ENCODE measurements at regions not wholly inside any gene's neighbourhood (a gene's known extent, or its start where the extent isn't known, plus 50 kb on each side); places are given as distances from the start of the nearest gene placed in this dataset.

DNA sequence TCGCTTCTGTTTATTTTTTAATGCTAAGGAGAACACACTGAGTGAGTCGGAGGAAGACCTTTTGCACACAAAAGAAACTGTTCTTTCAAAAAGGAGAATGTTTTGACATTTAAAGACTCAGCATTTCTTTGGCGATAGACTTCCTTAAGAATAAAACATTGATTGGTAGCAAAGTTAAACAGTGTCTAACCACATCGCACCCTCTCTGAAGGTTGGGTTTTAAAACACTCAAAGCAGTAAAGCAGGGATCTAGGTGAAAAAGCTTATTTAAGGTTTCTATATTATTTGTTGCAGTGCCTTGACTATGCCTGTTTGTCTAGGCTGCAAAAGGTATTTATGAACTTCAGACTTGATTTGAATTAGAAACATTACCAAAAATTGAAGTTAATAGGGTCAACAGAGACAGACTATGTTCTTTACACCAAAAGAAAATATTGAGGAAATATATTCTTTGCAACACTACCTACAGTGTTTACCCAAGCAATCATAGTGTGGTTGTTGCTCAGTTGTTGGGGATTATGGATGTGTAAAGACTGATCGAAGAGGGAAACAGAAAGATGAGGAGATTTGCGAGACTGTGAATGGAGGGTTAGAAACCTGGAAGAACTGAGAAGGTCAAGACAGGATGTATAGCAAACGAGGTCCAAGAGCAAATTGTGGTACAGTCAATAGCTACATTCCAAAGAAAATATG lies 297.8 kb upstream of the SLC39A10 start:
- Mint-ChIP-seq H3K36me3 (no peaks in the 10 kb centered on the region), H3K9me3 (peaks cover 0 to 6% (median 0%) of the 10 kb centered on the region in 3 donors), H3K4me1 (peaks cover 10 to 17% (median 14%) of the 10 kb centered on the region in 3 donors), H3K4me3 (no peak overlapping the region), H3K27me3 (no peaks in the 10 kb centered on the region), H3K27ac (peak overlapping the region in 1 of 2 donors; percentile 0)
- WGBS (ENCODE audit: insufficient coverage) = 52% methylated on average over 2 of the region's 7 CpGs
- Histone ChIP-seq H3K4me1 (ENCODE audit: control insufficient read depth in 1 of 2, extremely low read depth in 1 of 2, insufficient read depth in 2 of 2, low read length in 2 of 2) (peaks cover 0 to 3% of the 10 kb centered on the region in 2 experiments), H3K9me3 (no peaks in the 10 kb centered on the region), H3K4me3 (ENCODE audit: control insufficient read depth in 1 of 2, extremely low read depth in 1 of 2, low read length in 1 of 2) (no peak overlapping the region), H3K36me3 (ENCODE audit: control insufficient read depth in 2 of 2, extremely low read depth in 1 of 2, insufficient read depth in 1 of 2, low read length in 1 of 2) (no peaks in the 10 kb centered on the region), H3K27me3 (replicated peaks in 1 of 2; ENCODE audit: control insufficient read depth in 2 of 2, extremely low read depth in 1 of 2, insufficient read depth in 2 of 2, low read length in 1 of 2) (no peaks in the 10 kb centered on the region), H3K27ac (ENCODE audit: low read length) (no peak overlapping the region)
- DNase-seq (no peak), ATAC-seq (replicated peaks in 1 of 4) (no peak)
- POLR2A ChIA-PET = no interaction called here
- CTCF ChIA-PET = no interaction called here

DNA sequence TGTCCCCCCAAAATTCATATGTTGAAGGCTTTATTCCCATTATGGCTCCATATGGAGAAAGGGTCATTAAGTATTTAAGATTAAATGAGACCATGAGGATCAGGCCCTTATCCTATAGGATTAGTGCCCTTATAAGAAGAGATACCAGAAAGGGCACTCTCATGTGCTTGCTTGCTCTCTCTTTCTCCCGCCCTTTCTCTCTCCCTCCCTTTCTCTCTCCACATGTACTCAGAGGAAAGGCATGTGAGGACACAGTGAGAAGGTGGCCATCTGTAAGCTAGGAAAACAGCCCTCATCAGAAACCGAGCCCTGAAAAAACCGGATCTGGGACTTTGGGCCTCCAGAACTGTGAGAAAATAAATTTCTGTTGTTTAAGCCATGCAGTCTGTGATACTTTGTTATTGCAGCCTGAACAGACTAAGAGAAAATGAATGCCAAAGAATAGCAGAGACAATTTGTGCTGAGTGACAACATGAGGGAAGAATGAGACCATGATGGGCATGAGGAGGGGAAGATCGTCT lies 300.0 kb upstream of the SLC39A10 start:
- no peaks in the 10 kb centered on the region for H3K27me3 ChIP-seq (replicated peaks in 1 of 2; ENCODE audit: control insufficient read depth in 2 of 2, extremely low read depth in 1 of 2, insufficient read depth in 2 of 2, low read length in 1 of 2)
- CTCF ChIA-PET = no interaction called here
- no peaks in the 10 kb centered on the region for H3K27me3 Mint-ChIP-seq
- POLR2A ChIA-PET = no interaction called here
- H3K36me3 Mint-ChIP-seq = no peaks in the 10 kb centered on the region
- 96% methylated on average over 3 of the region's 4 CpGs for WGBS (ENCODE audit: insufficient coverage)
- H3K27ac ChIP-seq (ENCODE audit: low read length) = no peak overlapping the region
- H3K9me3 Mint-ChIP-seq = peaks cover 0 to 6% (median 0%) of the 10 kb centered on the region in 3 donors
- peaks cover 0 to 3% of the 10 kb centered on the region in 2 experiments for H3K4me1 ChIP-seq (ENCODE audit: control insufficient read depth in 1 of 2, extremely low read depth in 1 of 2, insufficient read depth in 2 of 2, low read length in 2 of 2)
- peaks cover 10 to 17% (median 14%) of the 10 kb centered on the region in 3 donors for H3K4me1 Mint-ChIP-seq
- DNase-seq = no peak
- no peak overlapping the region for H3K27ac Mint-ChIP-seq
- H3K4me3 Mint-ChIP-seq = no peak overlapping the region
- H3K4me3 ChIP-seq (ENCODE audit: control insufficient read depth in 1 of 2, extremely low read depth in 1 of 2, low read length in 1 of 2) = no peak overlapping the region
- ATAC-seq (replicated peaks in 1 of 4) = no peak
- H3K9me3 ChIP-seq = no peaks in the 10 kb centered on the region
- H3K36me3 ChIP-seq (ENCODE audit: control insufficient read depth in 2 of 2, extremely low read depth in 1 of 2, insufficient read depth in 1 of 2, low read length in 1 of 2) = no peaks in the 10 kb centered on the region

GRCh38 chr2:195356026-195356425 lies 301.0 kb upstream of the SLC39A10 start:
- Mint-ChIP-seq H3K4me3 (no peak overlapping the region), H3K4me1 (peaks cover 10 to 17% (median 14%) of the 10 kb centered on the region in 3 donors), H3K27ac (no peak overlapping the region), H3K9me3 (peaks cover 0 to 6% (median 0%) of the 10 kb centered on the region in 3 donors), H3K36me3 (no peaks in the 10 kb centered on the region), H3K27me3 (no peaks in the 10 kb centered on the region)
- Histone ChIP-seq H3K27ac (ENCODE audit: low read length) (no peak overlapping the region), H3K4me3 (ENCODE audit: control insufficient read depth in 1 of 2, extremely low read depth in 1 of 2, low read length in 1 of 2) (no peak overlapping the region), H3K4me1 (ENCODE audit: control insufficient read depth in 1 of 2, extremely low read depth in 1 of 2, insufficient read depth in 2 of 2, low read length in 2 of 2) (peaks cover 0 to 3% of the 10 kb centered on the region in 2 experiments), H3K27me3 (replicated peaks in 1 of 2; ENCODE audit: control insufficient read depth in 2 of 2, extremely low read depth in 1 of 2, insufficient read depth in 2 of 2, low read length in 1 of 2) (no peaks in the 10 kb centered on the region), H3K36me3 (ENCODE audit: control insufficient read depth in 2 of 2, extremely low read depth in 1 of 2, insufficient read depth in 1 of 2, low read length in 1 of 2) (no peaks in the 10 kb centered on the region), H3K9me3 (no peaks in the 10 kb centered on the region)
- POLR2A ChIA-PET = interaction anchor here in 1 of 2 donors (0.5 kb wide), 2 partner anchors 183 to 632 kb away, joined by 3 to 4 read pairs; no protein-coding TSS in a partner anchor
- 100% methylated on average over 1 of the region's 1 CpG for WGBS (ENCODE audit: insufficient coverage)
- ATAC-seq (replicated peaks in 1 of 4) = no peak
- no peak for DNase-seq
- CTCF ChIA-PET = interaction anchor here in 1 of 2 donors (0.6 kb wide), 1 partner anchor 13 kb away, joined by 3 read pairs; no protein-coding TSS in a partner anchor

GRCh38 chr2:195352581-195352980 lies 304.4 kb upstream of the SLC39A10 start:
- CTCF ChIA-PET = no interaction called here
- Histone ChIP-seq H3K27me3 (replicated peaks in 1 of 2; ENCODE audit: control insufficient read depth in 2 of 2, extremely low read depth in 1 of 2, insufficient read depth in 2 of 2, low read length in 1 of 2) (no peaks in the 10 kb centered on the region), H3K27ac (ENCODE audit: low read length) (no peak overlapping the region), H3K36me3 (ENCODE audit: control insufficient read depth in 2 of 2, extremely low read depth in 1 of 2, insufficient read depth in 1 of 2, low read length in 1 of 2) (no peaks in the 10 kb centered on the region), H3K4me3 (ENCODE audit: control insufficient read depth in 1 of 2, extremely low read depth in 1 of 2, low read length in 1 of 2) (no peak overlapping the region), H3K9me3 (no peaks in the 10 kb centered on the region), H3K4me1 (ENCODE audit: control insufficient read depth in 1 of 2, extremely low read depth in 1 of 2, insufficient read depth in 2 of 2, low read length in 2 of 2) (no peaks in the 10 kb centered on the region)
- no peak overlapping the region for H3K27ac Mint-ChIP-seq
- no peaks in the 10 kb centered on the region for H3K27me3 Mint-ChIP-seq
- 100% methylated on average over 2 of the region's 5 CpGs for WGBS (ENCODE audit: insufficient coverage)
- H3K4me3 Mint-ChIP-seq = no peak overlapping the region
- ATAC-seq (replicated peaks in 1 of 4) (no peak), DNase-seq (no peak)
- no peaks in the 10 kb centered on the region for H3K4me1 Mint-ChIP-seq
- POLR2A ChIA-PET = interaction anchor here in 1 of 2 donors (0.7 kb wide), 1 partner anchor 800 kb away, joined by 3 read pairs; no protein-coding TSS in a partner anchor
- peaks cover 4 to 12% (median 4%) of the 10 kb centered on the region in 3 donors for H3K9me3 Mint-ChIP-seq
- no peaks in the 10 kb centered on the region for H3K36me3 Mint-ChIP-seq

GRCh38 chr2:195343942-195344530 lies 313.0 kb upstream of the SLC39A10 start:
- Histone ChIP-seq H3K9me3 (no peaks in the 10 kb centered on the region), H3K27me3 (replicated peaks in 1 of 2; ENCODE audit: control insufficient read depth in 2 of 2, extremely low read depth in 1 of 2, insufficient read depth in 2 of 2, low read length in 1 of 2) (no peaks in the 10 kb centered on the region), H3K27ac (ENCODE audit: low read length) (no peak overlapping the region), H3K36me3 (ENCODE audit: control insufficient read depth in 2 of 2, extremely low read depth in 1 of 2, insufficient read depth in 1 of 2, low read length in 1 of 2) (no peaks in the 10 kb centered on the region), H3K4me3 (ENCODE audit: control insufficient read depth in 1 of 2, extremely low read depth in 1 of 2, low read length in 1 of 2) (no peak overlapping the region), H3K4me1 (ENCODE audit: control insufficient read depth in 1 of 2, extremely low read depth in 1 of 2, insufficient read depth in 2 of 2, low read length in 2 of 2) (no peaks in the 10 kb centered on the region)
- POLR2A ChIA-PET = no interaction called here
- CTCF ChIA-PET = no interaction called here
- DNase-seq (no peak), ATAC-seq (replicated peaks in 1 of 4) (no peak)
- WGBS (ENCODE audit: insufficient coverage) = 67% methylated on average over 2 of the region's 5 CpGs
- H3K27me3 Mint-ChIP-seq = no peaks in the 10 kb centered on the region
- peaks cover 0 to 6% (median 0%) of the 10 kb centered on the region in 3 donors for H3K9me3 Mint-ChIP-seq
- H3K36me3 Mint-ChIP-seq = no peaks in the 10 kb centered on the region
- peaks cover 0 to 7% (median 3%) of the 10 kb centered on the region in 3 donors for H3K4me1 Mint-ChIP-seq
- no peak overlapping the region for H3K4me3 Mint-ChIP-seq
- H3K27ac Mint-ChIP-seq = no peak overlapping the region

DNA sequence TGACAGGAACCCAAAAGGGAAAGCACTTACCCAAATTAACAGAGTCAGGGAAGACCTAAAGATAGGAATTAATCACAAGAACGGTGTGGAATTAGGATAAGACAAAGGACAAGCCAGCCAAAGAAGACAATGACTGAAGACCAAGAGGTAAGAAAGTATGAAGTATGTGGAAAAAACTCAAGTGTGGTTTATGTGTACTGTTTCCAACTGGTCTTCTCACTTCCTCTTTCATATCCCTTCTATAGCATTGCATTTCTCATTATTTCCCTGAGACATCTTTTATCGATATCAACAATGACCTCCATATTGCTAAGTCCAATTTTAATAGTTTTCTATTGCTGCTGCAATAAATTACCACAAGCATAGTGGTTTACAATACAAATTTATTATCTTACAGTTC lies 313.5 kb upstream of the SLC39A10 start:
- no peak for ATAC-seq (replicated peaks in 1 of 4)
- POLR2A ChIA-PET = no interaction called here

More for the DNA sequence above, 313.5 kb upstream of the SLC39A10 start:
- no peak overlapping the region for H3K27ac ChIP-seq (ENCODE audit: low read length)
- no peaks in the 10 kb centered on the region for H3K9me3 ChIP-seq
- WGBS (ENCODE audit: insufficient coverage) = no CpG with 5 or more reads among the region's 2 CpGs
- no peaks in the 10 kb centered on the region for H3K27me3 Mint-ChIP-seq
- CTCF ChIA-PET = no interaction called here
- no peaks in the 10 kb centered on the region for H3K36me3 ChIP-seq (ENCODE audit: control insufficient read depth in 2 of 2, extremely low read depth in 1 of 2, insufficient read depth in 1 of 2, low read length in 1 of 2)
- no peak overlapping the region for H3K4me3 ChIP-seq (ENCODE audit: control insufficient read depth in 1 of 2, extremely low read depth in 1 of 2, low read length in 1 of 2)
- H3K4me1 Mint-ChIP-seq = peaks cover 0 to 12% (median 3%) of the 10 kb centered on the region in 3 donors
- H3K4me1 ChIP-seq (ENCODE audit: control insufficient read depth in 1 of 2, extremely low read depth in 1 of 2, insufficient read depth in 2 of 2, low read length in 2 of 2) = no peaks in the 10 kb centered on the region
- no peaks in the 10 kb centered on the region for H3K27me3 ChIP-seq (replicated peaks in 1 of 2; ENCODE audit: control insufficient read depth in 2 of 2, extremely low read depth in 1 of 2, insufficient read depth in 2 of 2, low read length in 1 of 2)
- no peak overlapping the region for H3K4me3 Mint-ChIP-seq
- peaks cover 0 to under 1% (median 0%) of the 10 kb centered on the region in 3 donors for H3K9me3 Mint-ChIP-seq
- no peak overlapping the region for H3K27ac Mint-ChIP-seq
- no peaks in the 10 kb centered on the region for H3K36me3 Mint-ChIP-seq
- DNase-seq = no peak

Data from T-cell (primary cell).